Superior temporal gyrus (tissue), 1 donor: ENCODE measurements at regions not wholly inside any gene's neighbourhood (a gene's known extent, or its start where the extent isn't known, plus 50 kb on each side); places are given as distances from the start of the nearest gene placed in this dataset.
"Not testable (repeated sequence)": the region's sequence is repeated elsewhere in the genome, so short reads cannot be mapped to it uniquely, and the experiment has no call there.

Experiments
- DNase-seq: peaks from one replicate; pipeline ENCODE4 v3.0.0-alpha.2; 2016; ENCODE audit errors: extremely low spot score

GRCh38 chr3:125697979-125698640 is 102.8 kb upstream of the OSBPL11 start:
- DNase-seq = not testable (repeated sequence)

DNA sequence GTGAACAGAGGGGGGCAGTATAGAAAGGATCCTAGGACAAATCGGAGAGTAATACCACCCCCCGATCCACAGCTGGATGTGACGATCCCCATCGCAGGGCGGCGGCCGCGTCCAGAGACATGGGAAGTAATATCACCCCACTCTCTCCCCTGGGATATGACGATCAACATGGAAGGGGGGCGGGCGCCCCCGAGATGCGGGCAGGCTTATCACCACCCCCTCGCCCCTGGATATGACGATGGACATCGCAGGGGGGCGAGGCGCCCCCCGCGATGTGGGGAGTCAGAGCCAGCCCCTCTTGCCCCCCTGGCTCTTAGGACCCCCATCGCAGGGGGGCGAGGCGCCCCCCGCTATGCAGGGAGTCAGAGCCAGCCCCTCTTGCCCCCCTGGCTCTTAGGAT is 120.4 kb upstream of the OSBPL11 start:
- no peak for DNase-seq

DNA sequence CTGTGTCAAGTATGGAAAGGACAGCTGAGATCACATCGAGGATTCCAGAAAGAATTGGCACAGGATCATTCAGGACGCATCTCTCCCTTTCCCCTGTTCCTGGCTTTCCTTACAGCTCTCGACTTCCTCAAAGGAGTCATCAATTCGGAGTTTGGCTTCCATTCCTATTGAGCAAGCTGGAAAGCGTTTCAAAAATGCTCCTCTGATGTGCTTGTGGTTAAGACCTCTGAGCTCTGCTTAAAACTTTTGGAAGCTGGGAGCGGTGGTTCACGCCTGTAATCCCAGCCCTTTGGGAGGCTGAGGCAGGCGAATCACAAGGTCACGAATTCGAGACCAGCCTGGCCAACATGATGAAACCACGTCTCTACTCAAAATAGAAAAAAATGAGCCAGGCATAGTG is 136.9 kb upstream of the OSBPL11 start:
- not testable (repeated sequence) for DNase-seq

DNA sequence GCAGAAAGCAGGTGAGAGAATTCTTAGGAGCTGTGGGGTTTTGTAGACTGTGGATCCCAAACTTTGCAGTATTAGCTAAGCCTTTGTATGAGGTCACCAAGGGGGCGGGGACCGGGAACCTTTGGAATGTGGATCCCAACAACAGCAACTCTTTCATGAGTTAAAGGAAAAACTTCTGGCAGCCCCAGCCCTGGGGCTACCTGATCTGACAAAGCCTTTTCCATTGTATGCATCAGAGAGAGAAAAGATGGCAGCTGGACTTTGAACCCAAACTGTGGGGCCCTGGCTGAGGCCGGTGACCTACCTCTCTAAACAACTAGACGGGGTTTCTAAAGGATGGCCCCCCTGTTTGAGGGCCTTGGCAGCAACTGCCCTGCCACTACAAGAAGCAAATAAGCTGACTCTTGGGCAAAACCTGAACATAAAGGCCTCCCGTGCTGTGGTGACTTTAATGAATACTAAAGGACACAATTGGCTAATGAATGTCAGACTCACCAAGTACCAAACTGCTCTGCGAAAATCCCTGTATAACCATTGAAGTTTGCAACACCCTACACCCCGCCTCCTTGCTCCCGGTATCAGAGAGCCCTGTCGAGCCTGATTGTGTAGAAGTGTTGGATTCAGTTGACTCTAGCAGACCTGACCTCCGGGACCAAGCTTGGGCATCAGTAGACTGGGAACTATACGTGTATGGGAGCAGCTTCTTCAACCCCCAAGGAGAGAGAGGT is 146.9 kb upstream of the OSBPL11 start:
- DNase-seq = not testable (repeated sequence)

- DNase-seq = peak; percentile 7
Measured at GRCh38 chr3:125742845-125743244, 147.5 kb upstream of the OSBPL11 start.

- DNase-seq = not testable (repeated sequence)
Measured at GRCh38 chr3:125757050-125757449, 161.8 kb upstream of the OSBPL11 start.

DNA sequence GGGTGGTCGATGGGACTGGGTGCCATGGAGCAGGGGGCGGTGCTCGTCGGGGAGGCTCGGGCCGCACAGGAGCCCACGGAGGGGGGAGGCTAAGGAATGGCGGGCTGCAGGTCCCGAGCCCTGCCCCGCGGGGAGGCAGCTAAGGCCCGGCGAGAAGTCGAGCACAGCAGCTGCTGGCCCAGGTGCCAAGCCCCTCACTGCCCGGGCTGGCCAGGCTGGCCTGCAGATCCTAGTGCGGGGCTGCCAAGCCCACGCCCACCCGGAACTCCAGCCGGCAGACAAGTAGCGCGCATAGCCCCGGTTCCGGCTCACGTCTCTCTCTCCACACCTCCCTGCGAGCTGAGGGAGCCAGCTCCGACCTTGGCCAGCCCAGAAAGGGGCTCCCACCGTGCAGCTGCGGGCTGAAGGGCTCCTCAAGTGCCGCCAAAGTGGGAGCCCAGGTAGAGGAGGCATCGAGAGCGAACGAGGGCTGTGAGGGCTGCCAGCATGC is 163.4 kb upstream of the OSBPL11 start:
- not testable (repeated sequence) for DNase-seq

GRCh38 chr3:125762601-125763000 is 167.3 kb upstream of the OSBPL11 start:
- not testable (repeated sequence) for DNase-seq

- peak; percentile 30 for DNase-seq
Measured at GRCh38 chr3:125766285-125766826, 171.1 kb upstream of the OSBPL11 start.

GRCh38 chr3:125766931-125767330 is 171.6 kb upstream of the OSBPL11 start:
- DNase-seq = not testable (repeated sequence)

- no peak for DNase-seq
Measured at GRCh38 chr3:125767641-125768040, 172.3 kb upstream of the OSBPL11 start.

- not testable (repeated sequence) for DNase-seq
Measured at GRCh38 chr3:125768821-125769220, 173.5 kb upstream of the OSBPL11 start.

DNA sequence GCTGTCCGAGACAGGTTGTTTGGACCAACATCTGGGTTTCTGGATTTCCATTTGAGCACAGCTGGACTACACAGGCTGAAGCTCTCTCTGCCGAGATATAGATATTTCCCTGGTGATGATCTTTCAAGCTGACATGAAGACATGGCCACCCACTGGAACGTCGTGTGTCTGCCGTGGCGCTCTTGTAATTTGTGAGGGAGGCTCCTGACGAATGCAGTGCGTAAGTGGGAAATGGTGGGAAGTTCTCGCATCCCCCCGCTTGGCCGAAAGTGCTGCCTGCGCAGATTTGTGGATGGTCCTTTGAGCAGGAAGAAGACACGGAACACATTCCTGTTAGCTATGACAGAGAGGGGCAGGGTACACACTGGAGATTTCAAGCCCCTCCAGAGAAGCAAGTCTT is 176.2 kb upstream of the OSBPL11 start:
- not testable (repeated sequence) for DNase-seq

DNA sequence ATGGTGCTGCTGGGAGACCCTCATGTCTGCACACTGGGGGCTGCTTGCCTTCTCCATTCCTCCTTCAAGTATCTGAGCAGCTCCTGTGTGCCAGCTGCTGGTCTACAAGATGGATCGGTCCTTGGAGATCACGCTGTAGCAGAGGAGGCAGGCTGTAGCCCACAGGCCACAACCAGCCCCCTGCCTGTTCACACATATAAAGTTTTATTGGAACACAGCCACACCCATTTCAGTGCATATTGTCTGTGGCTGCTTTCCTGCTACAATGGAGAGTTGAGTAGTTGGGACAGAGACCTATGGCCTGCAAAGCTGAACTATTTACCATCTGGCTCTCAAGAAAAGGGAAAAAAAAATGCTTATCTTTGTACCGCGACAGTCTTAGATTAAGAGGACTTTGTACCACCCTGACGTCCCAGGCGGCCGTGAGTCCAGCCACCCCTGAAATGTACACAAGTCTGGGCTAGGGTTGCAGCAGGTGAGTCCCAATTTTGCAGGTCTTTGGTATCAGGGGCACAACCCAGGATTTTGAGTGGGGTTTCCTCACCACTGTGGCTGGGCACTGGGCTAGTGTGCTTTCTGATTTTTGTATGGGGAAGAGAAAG is 179.2 kb upstream of the OSBPL11 start:
- not testable (repeated sequence) for DNase-seq

- DNase-seq = not testable (repeated sequence)
Measured at GRCh38 chr3:125775106-125775505, 179.8 kb upstream of the OSBPL11 start.

DNA sequence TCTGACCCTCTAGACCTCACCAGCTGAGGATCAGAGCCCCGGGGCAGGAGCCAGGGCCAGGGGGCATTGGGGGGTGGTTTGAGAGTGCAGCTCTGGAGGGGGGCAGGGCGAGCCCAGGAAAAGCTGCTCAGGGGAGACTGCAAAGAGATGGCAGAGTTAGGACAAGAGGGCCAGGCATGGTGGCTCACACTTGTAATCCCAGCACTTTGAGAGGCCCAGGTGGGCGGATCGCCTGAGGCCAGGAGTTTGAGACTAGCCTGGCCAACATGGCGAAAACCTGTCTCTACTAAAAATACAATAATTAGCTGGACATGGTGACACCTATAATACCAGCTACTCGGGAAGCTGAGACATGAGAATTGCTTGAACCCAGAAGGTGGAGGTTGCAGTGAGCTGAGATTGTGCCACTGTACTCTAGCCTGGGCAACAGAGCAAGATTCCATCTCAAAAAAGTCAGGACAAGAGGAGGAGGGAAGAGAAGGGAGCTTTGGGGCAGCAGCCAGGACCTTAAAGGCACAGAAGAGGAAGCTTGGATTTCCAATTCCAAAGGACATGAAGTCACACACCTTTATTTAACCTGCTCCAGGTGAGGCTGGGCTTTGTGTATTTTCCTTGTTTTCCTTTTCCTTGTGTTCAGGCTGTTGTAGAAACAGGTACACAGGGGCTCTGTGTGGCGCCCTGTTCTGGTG is 180.5 kb upstream of the OSBPL11 start:
- not testable (repeated sequence) for DNase-seq

GRCh38 chr3:125779276-125779675 is 184.0 kb upstream of the OSBPL11 start:
- not testable (repeated sequence) for DNase-seq

GRCh38 chr3:125779918-125780317 is 184.6 kb upstream of the OSBPL11 start:
- not testable (repeated sequence) for DNase-seq

DNA sequence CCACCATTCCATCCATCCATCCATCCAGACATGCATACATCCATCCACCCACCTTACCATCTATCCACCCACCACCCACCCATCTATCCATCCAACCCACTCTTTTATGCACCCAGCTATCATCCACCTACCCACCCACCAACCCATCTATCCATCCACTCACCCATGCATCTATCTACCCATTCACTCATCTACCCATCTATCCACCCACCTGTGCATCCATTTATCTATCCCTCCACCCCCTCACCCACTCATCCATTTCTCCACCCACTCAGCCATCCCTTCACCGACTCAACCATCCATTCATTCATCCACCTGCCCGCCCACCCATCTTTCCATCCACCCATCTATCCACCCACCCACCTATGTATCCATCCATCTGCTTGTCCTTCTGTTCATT is 186.4 kb upstream of the OSBPL11 start:
- not testable (repeated sequence) for DNase-seq

DNA sequence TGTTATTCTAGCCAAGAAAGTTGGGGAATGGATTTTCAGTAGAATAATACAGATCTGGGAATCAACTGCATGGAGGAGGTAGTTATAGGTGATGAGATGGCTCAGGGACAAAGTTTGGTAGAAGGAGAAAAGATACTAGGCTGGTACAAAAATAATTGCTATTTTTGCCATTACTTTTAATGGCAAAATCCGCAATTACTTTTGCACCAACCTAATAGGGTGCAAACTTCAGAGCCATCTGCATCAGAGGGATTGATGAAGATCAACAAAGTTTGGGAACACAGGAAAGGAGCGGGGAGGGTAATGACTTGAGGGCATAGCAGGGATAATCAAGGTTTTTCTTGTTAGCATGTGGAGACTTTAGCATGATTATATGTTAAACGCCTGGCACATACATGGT is 178.7 kb upstream of the ROPN1B start:
- not testable (repeated sequence) for DNase-seq

DNA sequence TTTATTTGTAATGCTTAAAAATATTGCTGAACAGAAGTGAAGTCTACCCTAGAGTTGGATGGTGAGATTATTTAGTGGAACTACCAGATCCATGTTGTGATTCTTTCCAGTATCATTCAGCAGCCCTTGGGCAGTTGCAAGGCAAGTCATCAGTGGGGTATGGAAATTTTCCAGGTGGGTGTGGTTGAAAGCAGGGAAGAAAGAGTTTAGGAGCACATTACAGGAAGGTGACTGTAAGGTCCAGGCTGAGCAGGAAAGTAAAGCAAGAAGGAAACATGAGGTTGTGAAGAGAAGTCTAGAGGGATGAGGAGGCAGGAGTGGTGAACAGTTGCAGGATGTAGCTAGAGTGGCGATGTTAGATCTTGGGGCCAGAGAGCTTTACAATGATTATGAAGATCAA is 178.0 kb upstream of the ROPN1B start:
- DNase-seq = not testable (repeated sequence)

DNA sequence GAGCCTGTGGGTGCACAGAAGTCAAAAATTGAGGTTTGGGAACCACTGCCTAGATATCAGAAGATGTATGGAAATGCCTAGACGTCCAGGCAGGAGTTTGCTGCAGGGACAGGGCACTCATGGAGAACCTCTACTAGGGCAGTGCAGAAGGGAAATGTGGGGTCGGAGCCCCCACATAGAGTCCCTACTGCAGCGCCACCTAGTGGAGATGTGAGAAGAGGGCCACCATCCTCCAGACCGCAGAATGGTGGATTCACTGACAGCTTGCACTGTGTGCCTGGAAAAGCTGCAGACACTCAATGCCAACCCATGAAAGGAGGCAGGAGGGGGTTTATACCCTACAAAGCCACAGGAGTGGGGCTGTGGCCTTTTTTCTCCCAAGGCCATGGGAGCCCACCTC is 159.0 kb upstream of the ROPN1B start:
- DNase-seq = not testable (repeated sequence)
